ENCODE measurements at regions not wholly inside any gene's neighbourhood (a gene's known extent, or its start where the extent isn't known, plus 50 kb on each side); places are given as distances from the start of the nearest gene placed in this dataset.

DNA sequence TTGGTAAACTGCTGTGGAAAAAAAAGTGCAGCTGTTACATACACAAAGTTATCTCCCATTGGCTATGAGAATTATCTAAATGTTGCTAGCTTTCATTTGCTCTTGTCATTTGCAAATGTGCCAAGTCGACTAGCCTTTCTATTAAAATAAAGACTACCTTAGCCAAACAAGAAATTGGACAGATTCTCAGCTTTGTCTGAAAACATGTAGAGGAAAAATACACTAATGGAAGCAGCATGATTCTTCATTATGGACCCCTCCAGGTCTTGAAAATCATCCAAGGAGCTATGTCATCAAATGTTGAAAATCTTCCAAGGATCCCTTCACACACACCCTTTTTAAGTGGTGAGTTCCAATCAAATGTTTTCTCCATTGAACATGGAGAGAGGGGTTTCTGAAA is 237.7 kb downstream of the ETV1 start:
- TF ChIP-seq, protein P1, sequence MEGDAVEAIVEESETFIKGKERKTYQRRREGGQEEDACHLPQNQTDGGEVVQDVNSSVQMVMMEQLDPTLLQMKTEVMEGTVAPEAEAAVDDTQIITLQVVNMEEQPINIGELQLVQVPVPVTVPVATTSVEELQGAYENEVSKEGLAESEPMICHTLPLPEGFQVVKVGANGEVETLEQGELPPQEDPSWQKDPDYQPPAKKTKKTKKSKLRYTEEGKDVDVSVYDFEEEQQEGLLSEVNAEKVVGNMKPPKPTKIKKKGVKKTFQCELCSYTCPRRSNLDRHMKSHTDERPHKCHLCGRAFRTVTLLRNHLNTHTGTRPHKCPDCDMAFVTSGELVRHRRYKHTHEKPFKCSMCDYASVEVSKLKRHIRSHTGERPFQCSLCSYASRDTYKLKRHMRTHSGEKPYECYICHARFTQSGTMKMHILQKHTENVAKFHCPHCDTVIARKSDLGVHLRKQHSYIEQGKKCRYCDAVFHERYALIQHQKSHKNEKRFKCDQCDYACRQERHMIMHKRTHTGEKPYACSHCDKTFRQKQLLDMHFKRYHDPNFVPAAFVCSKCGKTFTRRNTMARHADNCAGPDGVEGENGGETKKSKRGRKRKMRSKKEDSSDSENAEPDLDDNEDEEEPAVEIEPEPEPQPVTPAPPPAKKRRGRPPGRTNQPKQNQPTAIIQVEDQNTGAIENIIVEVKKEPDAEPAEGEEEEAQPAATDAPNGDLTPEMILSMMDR (IDR thresholded peaks at IDR 0.05; ENCODE audit: low read length) = no peak
- TF ChIP-seq EZH2 (optimal IDR thresholded peaks at IDR 0.05; ENCODE audit: low read depth, low read length) = no peak
